ENCODE measurements at regions not wholly inside any gene's neighbourhood (a gene's known extent, or its start where the extent isn't known, plus 50 kb on each side); places are given as distances from the start of the nearest gene placed in this dataset.

DNA sequence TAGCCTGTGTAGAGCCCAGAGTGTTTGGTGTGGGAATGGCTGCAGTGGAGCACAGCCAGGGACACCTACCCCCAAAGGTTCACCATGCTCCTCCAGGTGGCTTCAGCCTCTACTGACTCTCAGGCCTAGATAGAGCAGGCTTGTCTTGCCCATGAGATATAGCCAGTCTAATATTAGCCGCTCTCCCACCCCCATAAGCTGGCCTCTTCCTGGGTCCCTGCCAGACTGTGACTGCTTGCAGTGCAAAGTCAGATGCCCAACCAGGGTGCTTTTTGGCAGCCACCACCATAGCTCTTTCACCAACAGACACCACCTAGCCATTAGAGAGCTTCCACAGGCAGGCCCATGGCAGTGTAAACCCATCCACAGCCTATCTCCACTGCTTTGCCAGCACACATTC is 405.3 kb downstream of the MBD2 start:
- intact Hi-C loops (cut with micrococcal nuclease): no loop called here

DNA sequence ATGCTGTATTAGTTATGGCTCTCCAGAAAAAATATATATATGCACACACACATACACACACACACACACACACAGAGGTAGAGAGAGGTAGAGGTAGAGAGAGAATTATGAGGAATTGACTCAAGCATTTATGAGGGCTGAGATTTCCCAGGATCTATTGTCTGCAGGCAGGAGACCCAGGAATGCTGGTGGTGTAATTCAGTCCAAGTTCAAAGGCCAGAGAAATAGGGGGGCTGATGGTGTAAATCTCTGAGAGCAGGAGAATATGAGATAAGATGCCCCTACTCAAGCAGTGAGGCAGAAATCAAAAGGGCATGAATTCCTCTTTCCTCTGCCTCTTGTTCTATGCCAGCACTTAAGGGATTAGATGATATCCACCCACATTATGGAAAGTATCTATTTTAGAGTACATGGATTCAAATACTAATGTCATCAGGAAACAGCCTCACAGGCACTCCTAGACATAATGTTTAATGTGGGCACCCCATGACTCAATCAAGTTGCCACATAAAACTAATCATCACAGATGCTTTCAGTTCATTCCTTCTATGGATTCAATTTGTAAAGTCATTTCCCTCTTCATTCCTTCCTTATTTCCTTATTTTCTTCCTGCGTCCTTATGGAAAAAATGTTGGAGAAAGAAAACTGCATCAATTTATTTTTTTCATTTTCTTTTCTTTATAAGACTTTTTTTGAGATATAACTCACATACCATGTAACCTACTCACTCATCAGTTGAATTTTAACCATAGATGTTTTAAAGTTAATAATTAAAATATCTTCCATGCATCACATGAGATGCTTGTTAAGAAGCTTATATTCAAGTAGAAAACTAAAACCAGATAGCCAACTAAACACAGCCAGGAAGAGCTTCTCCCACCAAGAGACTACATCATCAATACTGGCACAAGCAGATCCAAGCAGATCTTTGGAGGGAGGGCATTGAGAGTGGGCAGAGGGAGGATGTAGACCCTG is 406.2 kb downstream of the MBD2 start:
- intact Hi-C loops (cut with micrococcal nuclease): no loop called here

DNA sequence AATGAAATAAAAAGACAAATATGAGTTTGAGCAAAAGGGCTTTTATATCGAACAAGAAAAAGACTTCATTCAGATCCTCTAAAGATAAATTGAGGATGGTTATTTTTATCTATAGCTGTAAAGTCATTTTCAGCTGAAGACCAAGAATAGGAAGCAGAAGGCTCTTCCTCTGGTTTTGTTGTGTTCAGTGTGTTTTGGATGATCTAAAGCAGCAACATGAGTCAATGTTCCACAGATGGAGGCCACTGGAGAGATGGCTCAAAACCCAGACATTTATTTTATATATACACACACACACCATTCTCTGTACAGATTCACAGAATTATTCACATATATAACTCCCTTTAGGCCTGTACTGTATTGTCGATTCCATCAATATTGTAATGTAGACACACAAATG is 424.3 kb downstream of the MBD2 start:
- intact Hi-C loops (cut with micrococcal nuclease): no loop called here

DNA sequence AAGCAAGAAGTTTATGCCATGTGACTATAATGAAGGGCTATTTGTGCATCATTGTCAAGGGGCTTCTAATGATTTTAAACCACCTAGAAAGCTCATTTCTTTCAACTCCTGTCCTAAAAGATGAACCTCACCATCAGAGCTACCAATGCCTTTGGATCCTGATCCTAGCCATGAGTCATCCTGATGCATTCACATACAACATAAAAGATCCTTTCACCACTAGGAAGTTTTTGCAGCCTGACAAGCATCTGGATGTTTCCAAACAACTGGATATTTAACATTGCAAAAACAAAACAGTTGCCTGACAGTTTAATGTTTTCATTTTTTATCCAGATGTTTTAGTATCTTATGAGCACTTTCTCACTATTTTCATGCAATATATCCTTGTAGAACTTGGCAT is 425.3 kb downstream of the MBD2 start:
- intact Hi-C loops (cut with micrococcal nuclease): no loop called here

DNA sequence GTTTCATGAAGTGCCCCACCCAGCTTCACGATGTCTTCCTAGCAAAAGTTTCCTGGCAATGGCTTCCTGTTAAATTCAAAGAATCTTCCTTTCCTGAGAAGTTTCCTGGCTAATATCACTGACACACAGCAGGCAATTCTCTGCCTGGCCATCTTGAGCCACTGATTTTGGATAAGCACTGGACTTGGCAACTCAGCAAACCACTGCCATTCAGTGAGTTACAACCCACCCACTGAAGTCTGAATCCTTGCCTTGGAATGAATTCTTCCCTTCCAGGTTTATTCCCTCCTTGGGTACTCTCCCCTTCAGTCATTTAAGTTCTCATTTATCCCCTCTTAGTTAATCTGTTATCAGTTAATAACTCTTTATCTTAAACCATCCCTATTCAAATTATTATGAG is 426.0 kb downstream of the MBD2 start:
- intact Hi-C loops (cut with micrococcal nuclease): no loop called here

DNA sequence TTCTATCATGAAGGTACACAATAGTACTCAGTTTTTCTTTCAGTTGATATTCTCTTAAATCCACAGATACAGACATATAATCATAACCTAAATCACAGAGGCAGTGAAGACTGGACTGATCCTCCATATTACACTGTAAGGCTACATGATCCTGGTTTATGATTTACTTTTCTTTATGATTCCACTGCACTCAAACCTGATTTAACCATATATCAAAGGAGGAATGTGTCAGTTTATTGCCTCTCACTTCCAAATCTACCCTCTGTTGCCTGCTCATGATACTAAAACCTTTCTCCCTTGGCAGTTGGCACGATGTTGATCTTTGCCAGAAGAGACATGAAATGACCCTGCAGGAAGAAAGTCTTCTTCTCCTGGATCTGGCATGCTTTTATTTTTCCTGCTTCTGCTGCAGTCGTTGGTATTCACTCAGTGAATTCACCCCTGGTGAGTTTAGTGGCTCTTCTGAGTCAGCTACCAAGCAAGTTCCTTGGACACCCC is 426.4 kb downstream of the MBD2 start:
- intact Hi-C loops (cut with micrococcal nuclease): no loop called here

DNA sequence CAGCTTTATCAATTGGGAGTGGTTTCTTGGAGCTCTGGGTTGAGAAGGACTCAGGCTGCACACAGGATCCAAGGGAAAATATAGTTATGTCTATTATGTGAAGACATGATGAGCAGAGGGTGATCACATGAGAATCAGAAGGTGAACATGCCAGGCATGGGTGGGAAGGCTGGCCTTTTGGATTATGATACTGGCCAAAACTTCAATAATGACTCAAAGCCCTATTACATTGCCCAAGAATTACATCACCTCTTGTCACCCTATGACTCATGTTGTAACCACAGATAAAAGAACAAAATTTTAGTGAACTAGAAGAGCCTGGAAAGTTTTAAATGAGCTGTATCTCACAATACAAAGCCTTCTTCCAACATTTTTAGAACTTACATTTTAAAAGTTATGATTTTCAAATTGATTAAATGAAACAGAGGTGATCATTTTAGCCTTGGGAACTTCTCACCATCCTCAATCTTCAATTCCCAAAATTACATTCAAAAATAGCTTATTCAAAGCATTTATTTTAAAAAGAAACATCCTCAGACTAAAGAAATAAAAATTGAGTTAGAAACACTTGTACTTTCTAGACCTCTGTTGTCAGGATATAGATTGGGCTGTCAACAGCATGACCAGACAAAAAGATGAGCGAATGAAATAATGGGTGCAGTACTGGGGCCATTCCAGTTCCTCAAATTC is 428.3 kb downstream of the MBD2 start:
- intact Hi-C loops (cut with micrococcal nuclease): no loop called here

DNA sequence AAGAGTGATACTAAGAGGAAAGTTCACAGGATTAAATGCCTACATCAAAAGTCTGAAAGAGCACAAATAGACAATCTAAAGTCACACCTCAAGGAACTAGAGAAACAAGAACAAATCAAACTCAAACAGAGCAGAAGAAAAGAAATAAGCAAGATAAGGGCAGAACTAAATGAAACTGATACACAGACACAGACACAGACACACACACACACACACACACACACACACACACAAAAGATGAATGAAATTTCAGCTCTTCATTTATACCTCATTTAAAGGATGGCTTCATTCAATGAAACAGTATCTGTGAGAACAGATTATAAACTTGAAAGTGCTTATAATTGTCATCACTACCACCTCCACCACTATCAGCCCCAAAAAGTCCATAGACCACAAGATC is 428.9 kb downstream of the MBD2 start:
- intact Hi-C loops (cut with micrococcal nuclease): no loop called here

DNA sequence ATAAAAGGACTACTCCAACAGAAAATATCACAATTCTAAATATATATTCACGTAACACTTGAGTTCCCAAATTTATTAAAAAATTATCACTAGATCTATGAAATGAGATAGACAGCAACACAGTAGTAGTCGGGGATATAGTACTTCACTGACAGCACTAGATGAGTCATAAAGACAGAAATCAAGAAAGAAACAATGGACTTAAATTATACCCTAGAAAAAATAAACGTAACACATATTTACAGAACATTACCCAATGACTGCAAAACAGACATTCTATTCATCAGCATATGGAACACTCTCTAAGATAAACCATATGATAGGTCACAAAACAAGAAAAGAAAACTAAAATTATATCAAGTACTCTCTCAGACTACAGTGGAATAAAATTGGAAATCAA is 429.4 kb downstream of the MBD2 start:
- intact Hi-C loops (cut with micrococcal nuclease): no loop called here

DNA sequence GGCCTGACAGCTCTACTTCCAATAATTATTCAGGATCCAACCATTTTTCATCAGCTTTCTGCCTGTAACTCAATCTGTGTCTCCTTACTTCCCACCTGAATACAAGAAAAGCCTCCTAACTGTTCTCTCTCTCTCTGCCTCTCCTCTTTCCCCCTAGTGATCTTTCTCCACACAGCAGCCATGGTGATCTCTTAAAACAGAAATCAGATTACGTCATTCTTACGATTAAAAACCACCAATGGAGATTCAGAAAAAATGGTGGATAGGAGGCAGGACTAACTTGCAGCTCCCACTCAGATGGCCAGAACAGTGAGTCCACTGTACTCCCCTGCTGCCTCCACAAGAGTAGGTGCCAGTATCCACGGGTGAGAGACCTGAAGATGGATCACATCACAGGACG is 431.7 kb downstream of the MBD2 start:
- intact Hi-C loops (cut with micrococcal nuclease): no loop called here

DNA sequence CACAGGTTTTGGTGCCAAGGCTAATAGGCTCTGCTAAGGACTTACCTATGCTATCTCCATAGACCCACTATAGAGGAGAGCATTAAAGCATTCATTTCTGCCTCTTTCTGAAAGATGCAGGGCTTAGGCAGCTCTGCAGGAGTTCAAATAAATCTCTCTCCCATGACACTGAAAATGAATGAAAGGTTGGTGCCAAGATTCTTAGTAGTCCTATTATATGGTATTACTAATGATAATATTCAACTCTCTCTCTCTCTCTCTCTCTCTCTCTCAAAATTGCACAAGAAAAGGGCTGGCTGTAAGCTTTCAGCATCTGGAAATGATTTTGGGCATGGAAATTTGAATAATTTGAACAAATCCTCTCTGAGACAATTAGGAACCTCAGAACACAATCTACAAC is 433.7 kb downstream of the MBD2 start:
- intact Hi-C loops (cut with micrococcal nuclease): no loop called here

DNA sequence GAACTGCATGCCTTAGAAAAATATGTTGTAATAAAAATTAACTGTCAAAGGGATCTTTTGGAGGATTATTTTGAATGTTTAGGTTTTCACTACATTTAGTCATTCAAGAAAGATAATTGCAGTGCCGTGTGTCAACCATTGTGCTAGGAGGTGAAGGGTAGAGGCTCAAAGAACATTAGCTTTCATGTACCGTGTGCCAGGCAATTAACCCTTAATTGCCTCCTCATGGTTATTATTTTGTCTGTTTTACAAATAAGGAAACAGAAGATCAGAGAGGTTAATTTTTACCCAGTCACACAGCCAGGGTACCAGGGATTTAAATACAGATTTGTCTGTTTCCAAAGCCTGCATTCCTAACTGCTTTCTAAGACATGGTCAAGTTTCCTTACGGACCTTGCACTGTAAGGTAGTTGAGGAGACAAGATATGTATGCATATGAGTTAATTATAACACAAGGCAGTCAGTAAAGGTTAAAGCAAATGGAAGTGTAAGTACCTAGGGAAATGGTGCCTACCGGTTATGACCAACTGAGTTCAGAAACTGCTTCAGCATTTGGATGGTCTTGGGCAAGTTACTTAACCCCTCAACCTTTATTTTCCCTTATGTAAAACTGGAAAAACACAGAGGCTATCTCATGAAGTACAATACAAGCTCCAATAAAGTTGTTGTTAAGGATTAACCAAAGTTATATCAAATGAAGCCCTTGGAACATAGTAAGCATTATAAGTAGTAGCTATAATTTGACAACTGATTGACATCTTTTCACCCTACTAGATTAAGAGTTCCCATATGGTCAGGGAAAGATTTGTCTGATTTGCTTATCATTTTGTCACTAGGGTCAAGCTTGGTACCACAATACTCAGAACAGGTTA is 434.9 kb downstream of the MBD2 start:
- intact Hi-C loops (cut with micrococcal nuclease): no loop called here

DNA sequence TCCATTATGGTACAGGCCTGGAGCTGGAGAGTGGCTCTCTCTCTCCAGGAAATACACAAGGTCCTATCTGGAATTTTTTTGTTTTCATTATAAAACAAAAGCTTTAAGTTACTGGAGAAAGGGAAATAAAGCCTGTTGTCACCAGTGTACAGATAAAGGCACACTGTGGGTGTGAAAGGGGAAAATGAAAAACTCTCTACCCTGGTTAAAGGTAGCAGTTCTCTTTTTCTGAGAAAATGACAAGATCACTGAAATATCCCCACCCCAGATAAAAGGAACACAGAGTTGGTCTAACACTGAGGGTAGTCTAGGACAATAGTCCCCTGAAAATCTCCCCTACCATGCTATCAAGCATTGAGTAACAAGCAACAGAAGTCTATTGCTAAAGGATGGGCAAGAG is 438.7 kb downstream of the MBD2 start:
- intact Hi-C loops (cut with micrococcal nuclease): no loop called here

DNA sequence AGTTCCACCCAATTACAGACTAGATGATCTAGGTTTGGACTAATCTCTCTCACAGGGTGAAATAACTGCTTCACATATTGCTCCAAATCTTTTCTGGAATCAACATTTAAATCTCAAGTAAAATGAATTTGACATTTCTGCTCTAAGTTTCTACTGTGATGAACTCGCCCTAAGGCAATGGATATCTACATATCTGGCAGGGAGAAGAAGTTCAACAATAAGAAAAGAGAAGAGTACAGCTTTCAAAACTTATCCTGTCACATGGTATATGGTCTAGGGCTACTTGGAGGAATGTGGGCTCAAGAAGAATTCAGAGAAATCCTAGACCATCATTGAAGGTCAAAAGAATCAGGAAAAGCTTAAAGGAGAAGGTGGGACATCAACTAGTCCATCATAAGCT is 440.2 kb downstream of the MBD2 start:
- intact Hi-C loops (cut with micrococcal nuclease): no loop called here

DNA sequence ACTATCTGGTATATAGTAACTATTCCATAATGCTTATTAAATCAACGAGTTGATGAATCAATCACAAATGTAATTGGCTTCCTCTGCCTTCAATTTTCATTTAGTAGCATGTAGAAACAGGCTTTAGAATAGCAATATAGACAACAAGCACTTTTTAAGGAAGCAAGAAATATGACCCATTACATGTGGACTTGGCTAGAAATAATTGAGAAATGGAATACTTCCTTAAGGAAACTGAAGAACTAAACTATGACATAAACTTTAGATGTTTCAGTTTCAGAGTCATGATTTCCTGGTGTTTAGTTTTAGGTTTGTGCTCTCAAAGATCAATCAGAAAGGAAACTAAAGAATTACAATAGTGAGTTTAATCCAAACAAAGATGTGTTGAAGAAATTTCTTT is 443.8 kb downstream of the MBD2 start:
- intact Hi-C loops (cut with micrococcal nuclease): no loop called here

DNA sequence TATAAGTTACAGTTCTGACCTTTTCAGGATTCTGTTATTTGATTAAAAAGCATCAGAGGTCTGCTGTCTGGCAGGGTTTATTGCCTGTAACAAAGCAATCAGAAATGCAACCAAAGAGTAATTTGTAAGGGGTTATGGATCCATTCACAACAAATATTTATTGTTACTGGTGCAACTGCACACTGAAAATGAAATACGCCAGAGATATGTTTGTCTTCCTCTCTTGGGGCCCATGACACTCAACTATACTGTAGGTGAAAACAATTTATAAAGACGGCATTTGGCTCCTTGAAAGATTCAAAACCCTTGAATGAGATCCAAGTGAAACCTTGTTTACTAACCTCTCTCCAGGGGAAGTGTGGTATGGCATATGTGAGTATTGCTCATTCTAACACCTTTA is 452.2 kb downstream of the MBD2 start:
- intact Hi-C loops (cut with micrococcal nuclease): no loop called here

DNA sequence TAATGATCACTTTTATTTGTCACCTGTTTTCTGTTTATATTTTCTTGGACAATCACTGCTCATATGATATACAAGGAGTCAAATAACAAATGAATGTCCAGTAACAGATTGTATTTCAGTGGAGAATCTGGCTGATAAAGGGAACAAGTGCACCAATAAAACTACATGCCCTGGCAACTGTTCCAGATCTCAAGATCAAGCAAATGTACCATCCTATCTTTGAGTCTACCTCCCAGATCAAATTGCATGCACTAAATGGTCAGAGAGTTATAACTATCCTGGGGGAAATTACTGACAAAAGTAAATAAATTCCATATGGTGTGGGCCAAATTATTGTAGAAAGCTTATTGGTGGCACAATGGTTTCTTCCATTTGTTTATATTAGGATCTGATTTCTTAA is 452.8 kb downstream of the MBD2 start:
- intact Hi-C loops (cut with micrococcal nuclease): no loop called here

DNA sequence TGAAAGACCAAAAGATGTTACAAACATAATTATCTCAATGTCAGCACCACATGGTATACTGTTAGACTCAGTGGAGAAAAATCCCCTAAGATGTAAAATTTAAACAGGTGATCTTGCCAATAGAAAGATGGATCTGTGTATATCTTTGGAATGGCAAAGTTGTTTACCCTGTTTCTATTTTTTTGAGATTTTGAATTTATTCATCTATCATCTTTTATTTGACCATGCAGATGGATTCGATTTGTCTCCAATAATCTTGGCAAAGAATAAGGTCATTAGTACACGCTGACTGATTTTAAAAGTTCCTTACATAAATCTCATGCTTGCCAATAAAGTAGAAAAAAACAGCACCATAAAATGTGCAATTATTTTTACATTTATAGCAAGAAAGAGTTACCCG is 459.3 kb downstream of the MBD2 start:
- intact Hi-C loops (cut with micrococcal nuclease): no loop called here

DNA sequence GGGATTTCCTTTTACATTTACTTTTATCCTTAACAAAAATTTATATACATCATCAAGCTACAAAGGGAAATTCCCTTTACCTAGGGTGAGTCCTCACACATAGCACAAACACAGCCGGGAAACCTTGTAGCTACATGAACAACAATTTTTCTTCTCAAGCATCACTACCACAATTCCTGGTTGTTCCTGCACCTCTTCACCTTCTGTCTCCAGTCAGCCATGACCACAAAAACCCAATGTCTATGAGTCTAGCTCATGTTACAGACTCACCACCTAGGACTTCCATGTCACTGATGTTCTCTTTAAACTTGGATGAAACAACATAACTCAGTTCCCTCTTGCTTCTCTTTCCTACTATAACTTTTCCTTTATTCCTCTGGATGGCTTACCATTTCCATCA is 460.4 kb downstream of the MBD2 start:
- intact Hi-C loops (cut with micrococcal nuclease): no loop called here

DNA sequence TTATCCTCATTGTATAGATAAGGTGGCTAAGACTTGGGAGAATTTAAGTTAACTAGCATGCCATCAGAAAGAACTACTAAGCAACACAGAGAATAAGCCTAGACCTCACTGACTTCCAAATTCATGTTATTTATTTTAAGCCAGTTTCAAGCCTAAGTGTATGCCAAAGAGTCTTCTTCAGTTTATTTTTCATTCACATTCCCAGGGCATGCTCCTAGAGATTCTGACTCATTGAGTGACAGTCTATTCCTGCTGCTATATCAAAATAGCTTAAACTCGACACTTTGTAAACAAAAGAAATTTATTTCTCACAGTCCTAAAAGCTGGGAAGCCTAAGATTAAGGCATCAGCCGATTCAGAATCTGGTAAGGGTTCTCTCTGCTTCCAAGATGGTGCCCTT is 467.1 kb downstream of the MBD2 start:
- intact Hi-C loops (cut with micrococcal nuclease): no loop called here

DNA sequence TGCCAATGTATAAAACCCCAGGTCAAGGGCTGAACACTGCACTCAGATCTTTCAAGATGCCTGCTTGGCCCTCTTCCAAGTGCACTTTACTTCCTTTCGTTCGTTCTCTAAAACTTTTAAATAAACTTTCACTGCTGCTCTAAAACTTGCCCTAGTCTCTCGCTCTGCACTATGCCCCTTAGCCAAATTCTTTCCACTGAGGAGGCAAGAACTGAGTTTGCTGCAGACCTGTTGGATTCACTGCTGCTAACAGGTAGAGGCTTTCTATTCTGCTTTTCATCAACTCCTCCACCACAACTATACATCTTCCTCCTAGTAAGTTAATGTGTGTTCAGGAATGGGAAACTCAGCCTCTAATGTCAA is 467.9 kb downstream of the MBD2 start:
- intact Hi-C loops (cut with micrococcal nuclease): no loop called here

All from T-helper 1 cell treated with Interleukin-12 subunit alpha and Interleukin-12 subunit beta and Interleukin-4 antibody, amounts not matched to agents 30 ng/mL and 1 ng/mL, for 36 hours (primary cell).